ENCODE measurements at regions not wholly inside any gene's neighbourhood (a gene's known extent, or its start where the extent isn't known, plus 50 kb on each side); places are given as distances from the start of the nearest gene placed in this dataset.

DNA sequence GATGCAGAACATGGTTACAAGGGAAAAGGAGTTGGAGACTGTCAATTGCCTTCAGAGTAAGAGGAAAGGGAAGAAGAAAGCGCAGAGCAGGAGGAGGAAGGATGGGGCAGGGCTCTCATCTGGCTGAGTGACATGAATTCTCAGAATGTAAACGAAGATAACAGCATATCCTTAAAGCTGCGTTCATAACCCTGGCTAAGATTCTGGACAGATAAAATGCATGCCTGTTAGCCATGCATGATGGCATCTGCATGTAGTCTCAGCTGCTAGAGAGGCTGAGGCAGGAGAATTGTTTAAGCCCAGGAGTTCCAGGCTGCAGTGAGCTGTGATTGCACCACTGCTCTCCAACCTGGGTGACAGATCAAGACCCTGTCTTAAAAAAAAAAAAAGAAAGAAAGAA, 493.5 kb upstream of the PRKX start:
- H3K27me3 Mint-ChIP-seq (ENCODE audit: insufficient read depth): no peaks in the 10 kb centered on the region
- 92 to 100% methylated on average over 1 to 3 of the region's 3 CpGs for WGBS, 2 experiments (ENCODE audit: insufficient coverage in 1 of 2, insufficient read length in 1 of 2)
- TF ChIP-seq, protein P1, sequence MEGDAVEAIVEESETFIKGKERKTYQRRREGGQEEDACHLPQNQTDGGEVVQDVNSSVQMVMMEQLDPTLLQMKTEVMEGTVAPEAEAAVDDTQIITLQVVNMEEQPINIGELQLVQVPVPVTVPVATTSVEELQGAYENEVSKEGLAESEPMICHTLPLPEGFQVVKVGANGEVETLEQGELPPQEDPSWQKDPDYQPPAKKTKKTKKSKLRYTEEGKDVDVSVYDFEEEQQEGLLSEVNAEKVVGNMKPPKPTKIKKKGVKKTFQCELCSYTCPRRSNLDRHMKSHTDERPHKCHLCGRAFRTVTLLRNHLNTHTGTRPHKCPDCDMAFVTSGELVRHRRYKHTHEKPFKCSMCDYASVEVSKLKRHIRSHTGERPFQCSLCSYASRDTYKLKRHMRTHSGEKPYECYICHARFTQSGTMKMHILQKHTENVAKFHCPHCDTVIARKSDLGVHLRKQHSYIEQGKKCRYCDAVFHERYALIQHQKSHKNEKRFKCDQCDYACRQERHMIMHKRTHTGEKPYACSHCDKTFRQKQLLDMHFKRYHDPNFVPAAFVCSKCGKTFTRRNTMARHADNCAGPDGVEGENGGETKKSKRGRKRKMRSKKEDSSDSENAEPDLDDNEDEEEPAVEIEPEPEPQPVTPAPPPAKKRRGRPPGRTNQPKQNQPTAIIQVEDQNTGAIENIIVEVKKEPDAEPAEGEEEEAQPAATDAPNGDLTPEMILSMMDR (conservative IDR thresholded peaks at IDR 0.05): no peak
- Histone ChIP-seq H3K4me1 (ENCODE audit: control insufficient read depth, insufficient read depth, low read length) (no peaks in the 10 kb centered on the region), H3K36me3 (ENCODE audit: control insufficient read depth, insufficient read depth, low read length) (no peaks in the 10 kb centered on the region), H3K9me3 (ENCODE audit: control insufficient read depth, low read length) (no peaks in the 10 kb centered on the region), H3K9ac (ENCODE audit: extremely low read depth, low read length, poor library complexity, severe bottlenecking) (no peak overlapping the region), H3K27ac (ENCODE audit: low read depth, low read length) (no peak overlapping the region), H3K27me3 (ENCODE audit: control insufficient read depth, insufficient read depth, low read length, poor library complexity, severe bottlenecking) (no peaks in the 10 kb centered on the region), H3K4me3 (ENCODE audit: low read length) (no peak overlapping the region)
- H3K4me3 Mint-ChIP-seq: no peak overlapping the region
- no peaks in the 10 kb centered on the region for H3K36me3 Mint-ChIP-seq (ENCODE audit: low read depth)
- DNase-seq: no peak
- no peaks in the 10 kb centered on the region for H3K4me1 Mint-ChIP-seq
- H3K27ac Mint-ChIP-seq: no peak overlapping the region
- no peaks in the 10 kb centered on the region for H3K9me3 Mint-ChIP-seq

DNA sequence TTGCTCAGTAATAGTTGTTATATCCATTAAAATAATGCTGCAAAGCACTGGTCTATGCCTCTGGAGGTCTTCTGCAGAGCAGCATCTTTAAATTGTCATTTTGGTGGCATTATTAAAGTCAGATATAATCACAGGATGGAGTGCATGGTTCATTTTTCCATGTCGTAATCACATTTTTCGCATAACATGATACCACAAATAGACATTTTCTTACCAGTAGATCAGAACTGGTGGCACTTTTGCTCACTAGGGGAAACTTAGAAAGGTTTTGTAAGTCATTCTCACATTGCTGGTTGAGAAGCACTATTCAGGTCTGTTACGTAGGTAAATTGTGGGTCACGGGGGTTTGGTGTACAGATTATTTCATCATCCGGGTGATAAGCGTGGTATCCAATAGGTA, 484.5 kb upstream of the PRKX start:
- WGBS, 2 experiments (ENCODE audit: insufficient coverage in 1 of 2, insufficient read length in 1 of 2): 89 to 100% methylated on average over 1 to 6 of the region's 6 CpGs
- Histone ChIP-seq H3K4me1 (ENCODE audit: control insufficient read depth, insufficient read depth, low read length) (no peaks in the 10 kb centered on the region), H3K27ac (ENCODE audit: low read depth, low read length) (no peak overlapping the region), H3K9me3 (ENCODE audit: control insufficient read depth, low read length) (no peaks in the 10 kb centered on the region), H3K4me3 (ENCODE audit: low read length) (no peak overlapping the region), H3K9ac (ENCODE audit: extremely low read depth, low read length, poor library complexity, severe bottlenecking) (no peak overlapping the region), H3K36me3 (ENCODE audit: control insufficient read depth, insufficient read depth, low read length) (no peaks in the 10 kb centered on the region), H3K27me3 (ENCODE audit: control insufficient read depth, insufficient read depth, low read length, poor library complexity, severe bottlenecking) (no peaks in the 10 kb centered on the region)
- TF ChIP-seq, protein P1 (conservative IDR thresholded peaks at IDR 0.05): no peak
- H3K9me3 Mint-ChIP-seq: no peaks in the 10 kb centered on the region
- H3K27ac Mint-ChIP-seq: no peak overlapping the region
- H3K27me3 Mint-ChIP-seq (ENCODE audit: insufficient read depth): no peaks in the 10 kb centered on the region
- no peaks in the 10 kb centered on the region for H3K4me1 Mint-ChIP-seq
- no peaks in the 10 kb centered on the region for H3K36me3 Mint-ChIP-seq (ENCODE audit: low read depth)
- no peak overlapping the region for H3K4me3 Mint-ChIP-seq
- no peak for DNase-seq

DNA sequence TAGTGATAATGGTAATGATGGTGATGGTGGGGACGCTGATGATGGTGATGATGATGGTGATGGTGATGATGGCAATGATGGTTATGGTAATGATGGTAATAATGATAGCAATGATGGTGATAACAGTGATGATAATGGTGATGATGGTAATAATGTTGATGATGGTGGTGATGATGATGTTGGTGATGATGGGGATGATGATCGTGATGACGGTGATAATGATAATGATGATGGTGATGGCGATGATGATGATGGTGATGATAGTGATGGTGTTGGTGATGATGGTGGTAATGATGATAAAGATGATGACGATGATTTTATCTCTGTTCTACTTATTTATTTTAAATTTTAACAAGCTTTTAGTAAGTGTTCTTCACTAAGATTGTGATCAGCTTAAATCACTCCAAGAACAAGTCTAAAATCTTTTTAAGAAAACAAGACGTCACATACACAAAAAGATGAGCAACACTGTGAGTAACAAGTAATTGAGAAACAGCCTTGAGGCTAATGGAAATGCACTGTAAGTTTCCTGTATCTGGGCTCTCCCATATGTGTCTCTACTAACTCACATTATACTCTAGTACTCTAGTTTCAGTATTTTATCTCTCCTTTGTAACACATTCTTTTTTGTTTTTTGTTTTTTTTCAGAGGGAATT, 480.2 kb upstream of the PRKX start:
- H3K4me1 ChIP-seq (ENCODE audit: control insufficient read depth, insufficient read depth, low read length): peaks cover 4% of the 10 kb centered on the region
- Mint-ChIP-seq H3K4me3 (no peak overlapping the region), H3K36me3 (ENCODE audit: low read depth) (no peaks in the 10 kb centered on the region), H3K9me3 (no peaks in the 10 kb centered on the region), H3K4me1 (no peaks in the 10 kb centered on the region), H3K27ac (no peak overlapping the region), H3K27me3 (ENCODE audit: insufficient read depth) (no peaks in the 10 kb centered on the region)
- no peak overlapping the region for H3K27ac ChIP-seq (ENCODE audit: low read depth, low read length)
- no peak for DNase-seq
- no peak overlapping the region for H3K9ac ChIP-seq (ENCODE audit: extremely low read depth, low read length, poor library complexity, severe bottlenecking)
- TF ChIP-seq, protein P1 (conservative IDR thresholded peaks at IDR 0.05): no peak
- no peaks in the 10 kb centered on the region for H3K36me3 ChIP-seq (ENCODE audit: control insufficient read depth, insufficient read depth, low read length)
- 100% methylated on average over 4 of the region's 6 CpGs; no CpG with 5 or more reads in 1 of the 2 experiments for WGBS, 2 experiments (ENCODE audit: insufficient coverage in 1 of 2, insufficient read length in 1 of 2)
- no peaks in the 10 kb centered on the region for H3K27me3 ChIP-seq (ENCODE audit: control insufficient read depth, insufficient read depth, low read length, poor library complexity, severe bottlenecking)
- no peaks in the 10 kb centered on the region for H3K9me3 ChIP-seq (ENCODE audit: control insufficient read depth, low read length)
- H3K4me3 ChIP-seq (ENCODE audit: low read length): no peak overlapping the region
